H9 (cell line): ENCODE measurements at regions not wholly inside any gene's neighbourhood (a gene's known extent, or its start where the extent isn't known, plus 50 kb on each side); places are given as distances from the start of the nearest gene placed in this dataset.

Source experiments
- DNase-seq: peaks from one replicate; pipeline ENCODE4 v3.0.0-alpha.2; 2017
- H2AFZ ChIP-seq: one replicate; pipeline ENCODE4 v1.6.1; 2013; ENCODE audit warnings: mild to moderate bottlenecking, low read length, control low read depth, moderate library complexity
- H2AK5ac ChIP-seq: 2 replicates; pipeline ENCODE4 v1.6.1; 2013; ENCODE audit warnings: low read length, control low read depth, mixed read lengths; ENCODE audit not compliant: insufficient read length
- H2BK120ac ChIP-seq: one replicate; pipeline ENCODE4 v1.6.1; 2013; ENCODE audit warnings: low read depth, mild to moderate bottlenecking, low read length, control low read depth, inconsistent platforms; ENCODE audit not compliant: poor library complexity, severe bottlenecking
- H2BK12ac ChIP-seq: 2 replicates; pipeline ENCODE4 v1.6.1; 2013; ENCODE audit warnings: low read length, control low read depth, mixed read lengths, low read depth; ENCODE audit not compliant: insufficient read length
- H2BK15ac ChIP-seq: 2 replicates; pipeline ENCODE4 v1.6.1; 2013; ENCODE audit warnings: low read depth, low read length, control low read depth
- H2BK20ac ChIP-seq: one replicate; pipeline ENCODE4 v1.6.1; 2013; ENCODE audit warnings: low read depth, mild to moderate bottlenecking, low read length, control low read depth, inconsistent platforms; ENCODE audit not compliant: poor library complexity, severe bottlenecking
- H2BK5ac ChIP-seq: 2 replicates; pipeline ENCODE4 v1.6.1; 2013; ENCODE audit warnings: low read length, control low read depth, mixed read lengths; ENCODE audit not compliant: insufficient read length
- H3K14ac ChIP-seq: 2 replicates; pipeline ENCODE4 v1.6.1; 2013; ENCODE audit warnings: low read length, control low read depth; ENCODE audit not compliant: insufficient read depth
- H3K18ac ChIP-seq: 2 replicates; pipeline ENCODE4 v1.6.1; 2013; ENCODE audit warnings: low read depth, mild to moderate bottlenecking, mixed read lengths, low read length, control low read depth; ENCODE audit not compliant: insufficient read length
- H3K23ac ChIP-seq: 2 replicates; pipeline ENCODE4 v1.6.1; 2013; ENCODE audit warnings: low read length, control low read depth, mixed read lengths, low read depth; ENCODE audit not compliant: insufficient read length
- H3K23me2 ChIP-seq: 2 replicates; pipeline ENCODE4 v1.6.1; 2013; ENCODE audit warnings: low read depth, mild to moderate bottlenecking, mixed read lengths, low read length, control low read depth; ENCODE audit not compliant: insufficient read length, poor library complexity, severe bottlenecking
- H3K27ac ChIP-seq: 2 replicates; pipeline ENCODE4 v1.5.1; 2013; ENCODE audit warnings: low read length, control low read depth, mixed read lengths, low read depth; ENCODE audit not compliant: insufficient read length
- H3K27me3 ChIP-seq: 2 replicates; pipeline ENCODE4 v1.6.1; 2013; ENCODE audit warnings: low read length, control low read depth, inconsistent platforms; ENCODE audit not compliant: insufficient read depth
- H3K4ac ChIP-seq: 2 replicates; pipeline ENCODE4 v1.6.1; 2013; ENCODE audit warnings: low read depth, mild to moderate bottlenecking, control low read depth, inconsistent platforms, low read length, moderate library complexity
- H3K4me1 ChIP-seq: 2 replicates; pipeline ENCODE4 v1.6.1; 2013; ENCODE audit warnings: low read length, control low read depth, inconsistent platforms; ENCODE audit not compliant: insufficient read depth
- H3K4me2 ChIP-seq: 2 replicates; pipeline ENCODE4 v1.6.1; 2013; ENCODE audit warnings: low read length, control low read depth, mixed read lengths; ENCODE audit not compliant: insufficient read length, insufficient read depth
- H3K56ac ChIP-seq: 2 replicates; pipeline ENCODE4 v1.6.1; 2013; ENCODE audit warnings: low read depth, mild to moderate bottlenecking, mixed read lengths, low read length, control low read depth; ENCODE audit not compliant: insufficient read length
- H3K79me1 ChIP-seq: 2 replicates; pipeline ENCODE4 v1.6.1; 2013; ENCODE audit warnings: low read depth, mild to moderate bottlenecking, moderate library complexity, low read length, control low read depth, inconsistent platforms; ENCODE audit not compliant: insufficient read depth, poor library complexity, severe bottlenecking
- H3K79me2 ChIP-seq: 2 replicates; pipeline ENCODE4 v1.6.1; 2013; ENCODE audit warnings: low read length, control low read depth, inconsistent platforms; ENCODE audit not compliant: insufficient read depth
- H3K9ac ChIP-seq: 2 replicates; pipeline ENCODE4 v1.6.1; 2013; ENCODE audit warnings: low read length, control low read depth, mixed read lengths; ENCODE audit not compliant: insufficient read length; ENCODE audit errors: extremely low read depth
- H3K9me3 ChIP-seq: one replicate; pipeline ENCODE4 v1.6.1; 2013; ENCODE audit warnings: low read depth, low read length, inconsistent platforms; ENCODE audit not compliant: control insufficient read depth
- H3T11ph ChIP-seq: one replicate; pipeline ENCODE4 v1.6.1; 2013; ENCODE audit warnings: mild to moderate bottlenecking, low read length, control low read depth, inconsistent platforms
- H4K20me1 ChIP-seq: one replicate; pipeline ENCODE4 v1.6.1; 2013; ENCODE audit not compliant: control insufficient read depth, insufficient read length, insufficient read depth
- H4K5ac ChIP-seq: 2 replicates; pipeline ENCODE4 v1.6.1; 2013; ENCODE audit warnings: low read depth, mild to moderate bottlenecking, mixed read lengths, low read length, control low read depth; ENCODE audit not compliant: insufficient read length
- H4K8ac ChIP-seq: replicated peaks from 2 replicates; pipeline ENCODE4 v1.6.1; 2013; ENCODE audit warnings: low read length, control low read depth, mixed read lengths, low read depth; ENCODE audit not compliant: insufficient read length
- H4K91ac ChIP-seq: 2 replicates; pipeline ENCODE4 v1.6.1; 2013; ENCODE audit warnings: low read depth, mild to moderate bottlenecking, moderate library complexity, mixed read lengths, low read length, control low read depth; ENCODE audit not compliant: insufficient read length
- H3K27ac Mint-ChIP-seq, 3 experiments: 2 replicates in 2 of 3; 3 replicates in 1 of 3; pipeline ENCODE4 v1.8.0; 2020 to 2021; ENCODE audit warnings: mixed read lengths in 3 of 3, mild to moderate bottlenecking in 1 of 3, moderate library complexity in 1 of 3
- H3K27me3 Mint-ChIP-seq: 2 replicates; pipeline ENCODE4 v1.8.0; 2021; ENCODE audit warnings: low read depth, mild to moderate bottlenecking, moderate library complexity, mixed read lengths
- H3K36me3 Mint-ChIP-seq, 3 experiments: 2 replicates in 2 of 3; 3 replicates in 1 of 3; pipeline ENCODE4 v1.8.0; 2020 to 2021; ENCODE audit warnings: low read depth in 3 of 3, mixed read lengths in 3 of 3; ENCODE audit not compliant: insufficient read depth in 1 of 3
- H3K4me1 Mint-ChIP-seq, 2 experiments: 2 replicates each; pipeline ENCODE4 v1.8.0; 2020; ENCODE audit warnings: mixed read lengths in 2 of 2
- H3K4me3 Mint-ChIP-seq, 2 experiments: 2 replicates in 1 of 2; 3 replicates in 1 of 2; pipeline ENCODE4 v1.8.0; 2020 to 2021; ENCODE audit warnings: mild to moderate bottlenecking in 2 of 2, mixed read lengths in 2 of 2, moderate library complexity in 1 of 2
- H3K9me3 Mint-ChIP-seq, 2 experiments: 2 replicates in 1 of 2; 3 replicates in 1 of 2; pipeline ENCODE4 v1.8.0; 2020; ENCODE audit warnings: mild to moderate bottlenecking in 2 of 2, mixed read lengths in 2 of 2, moderate library complexity in 1 of 2
- CTCF ChIP-seq: fragments of 200-600 bp; sonication (generic); conservative IDR thresholded peaks from 3 replicates; pipeline ENCODE4 v1.8.0; 2021; ENCODE audit warnings: antibody characterized with exemption, mild to moderate bottlenecking
- WGBS: extraction: QIAGEN DNeasy Blood & Tissue Kit; methylation state at CpG from one replicate; pipeline ENCODE4 v1.1.7; 2013; ENCODE audit warnings: missing lambda C conversion rate, low lambda C conversion rate, mixed read lengths; ENCODE audit not compliant: insufficient read length; ENCODE audit errors: extremely low coverage; 5-methylcytosine and 5-hydroxymethylcytosine counted together

GRCh38 chr6:126227833-126228702 is 111.8 kb upstream of the CENPW start:
- H3K9me3 Mint-ChIP-seq = no peaks in the 10 kb centered on the region; a peak in 1 of 5 replicates

More at GRCh38 chr6:126227833-126228702, 111.8 kb upstream of the CENPW start:
- H2BK12ac ChIP-seq = peak overlapping the region; percentile 23
- H3K4me2 ChIP-seq = no peak overlapping the region
- no peak overlapping the region for H2BK5ac ChIP-seq
- H3K79me1 ChIP-seq = no peaks in the 10 kb centered on the region
- TF ChIP-seq CTCF = no peak
- peaks cover 0 to 2% (median 0%) of the 10 kb centered on the region in 3 experiments; a peak in 1 of 7 replicates for H3K36me3 Mint-ChIP-seq
- H2AK5ac ChIP-seq = no peak overlapping the region
- no peak overlapping the region for H4K5ac ChIP-seq
- no peak overlapping the region for H4K91ac ChIP-seq
- H3K14ac ChIP-seq = no peak overlapping the region
- H3K56ac ChIP-seq = no peak overlapping the region
- H3T11ph ChIP-seq = no peak overlapping the region
- no peak overlapping the region for H3K9ac ChIP-seq
- no peak overlapping the region for H2BK120ac ChIP-seq
- no peak overlapping the region for H4K8ac ChIP-seq
- H3K27me3 Mint-ChIP-seq = no peaks in the 10 kb centered on the region; the same call in 1 of the 2 replicates
- H3K4ac ChIP-seq = no peak overlapping the region
- H3K4me1 Mint-ChIP-seq = peaks cover 8 to 13% of the 10 kb centered on the region in 2 experiments
- H3K4me1 ChIP-seq = no peaks in the 10 kb centered on the region; the same call in 1 of the 2 replicates
- no CpG with 5 or more reads among the region's 11 CpGs for WGBS
- no peaks in the 10 kb centered on the region for H3K27me3 ChIP-seq
- no peak overlapping the region for H3K18ac ChIP-seq
- H3K79me2 ChIP-seq = no peaks in the 10 kb centered on the region
- H2AFZ ChIP-seq = peak overlapping the region; percentile 25
- H3K4me3 Mint-ChIP-seq = no peak overlapping the region
- H2BK20ac ChIP-seq = no peak overlapping the region
- no peak for DNase-seq
- H3K27ac ChIP-seq = no peak overlapping the region
- no peaks in the 10 kb centered on the region for H3K9me3 ChIP-seq
- H2BK15ac ChIP-seq = no peak overlapping the region
- H3K23me2 ChIP-seq = no peaks in the 10 kb centered on the region
- H3K23ac ChIP-seq = no peak overlapping the region
- peak overlapping the region in 2 of 3 experiments; percentile 27 to 49; a peak in 3 of 7 replicates for H3K27ac Mint-ChIP-seq
- no peaks in the 10 kb centered on the region for H4K20me1 ChIP-seq
